B cell (primary cell): ENCODE measurements at regions not wholly inside any gene's neighbourhood (a gene's known extent, or its start where the extent isn't known, plus 50 kb on each side); places are given as distances from the start of the nearest gene placed in this dataset.

Experiments used
- ATAC-seq: fragments of 200-7000 bp; cut with Tn5 transposase; one replicate; pipeline ENCODE4 v1.10.0; 2021; ENCODE audit warnings: low read depth, mild to moderate bottlenecking, moderate number of reproducible peaks, moderate library complexity
- CTCF ChIA-PET: fragments of 350-600 bp; sonication (Branson Sonifier 250); formaldehyde crosslinking; loops from one replicate; lab custom pipeline; 2021; ENCODE audit warnings: antibody characterized with exemption, inconsistent platforms; lab: Charles Lee
- POLR2A ChIA-PET: fragments of 350-600 bp; sonication (Branson Sonifier 250); formaldehyde crosslinking; loops from one replicate; lab custom pipeline; 2021; ENCODE audit warnings: antibody characterized with exemption; lab: Charles Lee
- DNase-seq: peaks from one replicate; pipeline ENCODE4 v3.0.0; 2013
- H2AFZ ChIP-seq: 2 replicates; pipeline ENCODE4 v1.6.1; 2012; ENCODE audit warnings: mild to moderate bottlenecking, low read depth, low read length; ENCODE audit not compliant: insufficient read depth, poor library complexity, severe bottlenecking
- H3K27ac ChIP-seq, 2 donors: 1 replicate in 1 of 2; 2 replicates in 1 of 2; pipeline ENCODE4 v1.5.1; 2012 to 2013; ENCODE audit warnings: low read length in 2 of 2, mild to moderate bottlenecking in 2 of 2, moderate library complexity in 1 of 2
- H3K27me3 ChIP-seq, 4 experiments: fragments of 200-600 bp in 1 of 4; sonication (generic) in 1 of 4; replicated peaks in 1 of 4; 1 replicate in 2 of 4; 2 replicates in 2 of 4; pipeline versions ENCODE4 v1.6.1 to v1.7.0; 2013 to 2016; ENCODE audit warnings: low read length in 3 of 4, mild to moderate bottlenecking in 2 of 4, mixed read lengths in 1 of 4, moderate library complexity in 1 of 4; ENCODE audit not compliant: insufficient read depth in 4 of 4, control insufficient read depth in 3 of 4; ENCODE audit errors: control extremely low read depth in 1 of 4
- H3K36me3 ChIP-seq, 2 experiments: replicated peaks in 1 of 2; 1 replicate in 1 of 2; 2 replicates in 1 of 2; pipeline versions ENCODE4 v1.6.1 to v1.7.1; 2013; ENCODE audit warnings: low read length in 1 of 2; ENCODE audit not compliant: insufficient read depth in 2 of 2, control insufficient read depth in 1 of 2; ENCODE audit errors: control extremely low read depth in 1 of 2, extremely low read depth in 1 of 2
- H3K4me1 ChIP-seq, 2 donors: fragments of 200-600 bp in 1 of 2; sonication (generic) in 1 of 2; 1 replicate in 1 of 2; 2 replicates in 1 of 2; pipeline versions ENCODE4 v1.5.1 to v1.6.1; 2013 to 2017; ENCODE audit warnings: low read length in 2 of 2; ENCODE audit not compliant: control insufficient read depth in 2 of 2, insufficient read depth in 2 of 2
- H3K4me2 ChIP-seq: replicated peaks from 2 replicates; pipeline ENCODE3; 2012; ENCODE audit warnings: mild to moderate bottlenecking, low read depth, low read length; ENCODE audit not compliant: poor library complexity, severe bottlenecking
- H3K4me3 ChIP-seq, 5 experiments: fragments of 200-600 bp in 1 of 5; sonication (generic) in 1 of 5; 1 replicate in 3 of 5; 2 replicates in 2 of 5; pipeline versions ENCODE4 v1.5.1 to v1.7.0; 2011 to 2016; ENCODE audit warnings: low read length in 4 of 5, mild to moderate bottlenecking in 4 of 5, low read depth in 2 of 5, control low read depth in 1 of 5, moderate library complexity in 1 of 5; ENCODE audit not compliant: insufficient read depth in 1 of 5; ENCODE audit errors: control extremely low read depth in 1 of 5, extremely low read depth in 1 of 5
- H3K79me2 ChIP-seq: fragments of 200-600 bp; sonication (generic); one replicate; pipeline ENCODE4 v1.6.0; 2016; ENCODE audit warnings: low read length; ENCODE audit not compliant: control insufficient read depth, insufficient read depth
- H3K9ac ChIP-seq: fragments of 200-600 bp; sonication (generic); 2 replicates; pipeline ENCODE4 v1.6.1; 2017; ENCODE audit warnings: mild to moderate bottlenecking, low read length, moderate library complexity
- H3K9me3 ChIP-seq, 3 donors: one replicate each; pipeline versions ENCODE4 v1.6.1 to v1.7.1; 2013; ENCODE audit warnings: low read length in 2 of 3; ENCODE audit not compliant: control insufficient read depth in 2 of 3, insufficient read depth in 1 of 3; ENCODE audit errors: control extremely low read depth in 1 of 3
- H4K20me1 ChIP-seq: 2 replicates; pipeline ENCODE4 v1.6.0; 2012; ENCODE audit warnings: mild to moderate bottlenecking, low read length; ENCODE audit not compliant: insufficient read depth, control insufficient read depth, poor library complexity, severe bottlenecking
- H3K27ac Mint-ChIP-seq: one replicate; pipeline ENCODE4 v1.8.0; 2021; ENCODE audit warnings: mixed read lengths
- H3K27me3 Mint-ChIP-seq: one replicate; pipeline ENCODE4 v1.8.0; 2021; ENCODE audit warnings: mixed read lengths
- H3K4me1 Mint-ChIP-seq: one replicate; pipeline ENCODE4 v1.8.0; 2021; ENCODE audit warnings: mixed read lengths
- H3K4me3 Mint-ChIP-seq: one replicate; pipeline ENCODE4 v1.8.0; 2021; ENCODE audit warnings: mixed read lengths
- H3K9me3 Mint-ChIP-seq: one replicate; pipeline ENCODE4 v1.8.0; 2022; ENCODE audit warnings: mixed read lengths; ENCODE audit not compliant: insufficient read depth
- EZH2 ChIP-seq: IDR thresholded peaks from 2 replicates; pipeline ENCODE4 v1.6.1; 2012; ENCODE audit warnings: borderline replicate concordance, low read depth, mild to moderate bottlenecking, moderate library complexity, low read length; ENCODE audit not compliant: insufficient read depth, poor library complexity, severe bottlenecking
- WGBS: methylation state at CpG from one replicate; pipeline ENCODE4 v1.1.5; 2013; ENCODE audit warnings: missing lambda C conversion rate; ENCODE audit not compliant: insufficient coverage; 5-methylcytosine and 5-hydroxymethylcytosine counted together
- intact Hi-C: fragments of 100-400 bp; cut with micrococcal nuclease; formaldehyde crosslinking; loops from one replicate; pipeline ENCODE4 v1.10.0; 2022
- TF ChIP-seq, protein P1 (sequence below): fragments of 200-600 bp; IDR thresholded peaks from one replicate; pipeline ENCODE4 v1.8.0; 2022; ENCODE audit warnings: antibody characterized with exemption, mild to moderate bottlenecking

DNA sequence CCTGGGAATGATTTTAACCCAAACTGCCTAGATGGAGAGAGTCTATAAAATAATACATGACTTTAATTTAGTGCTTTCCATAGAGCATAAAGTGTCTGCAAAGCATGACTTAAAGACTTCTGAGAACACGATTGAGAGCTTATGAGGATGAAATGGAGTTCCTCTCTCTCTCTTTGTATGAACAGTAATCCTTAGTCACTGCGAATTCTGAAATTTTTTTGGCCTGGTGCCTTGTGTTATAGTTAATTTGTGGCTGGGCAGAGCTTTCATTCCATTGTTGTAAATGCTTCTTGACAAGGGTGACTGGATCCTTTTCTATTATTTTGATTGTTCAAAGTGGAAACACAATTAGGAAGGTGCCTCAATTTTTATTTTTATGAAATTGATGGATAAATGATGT, 179.5 kb downstream of the CEP135 start:
- H3K4me1 Mint-ChIP-seq: peaks cover 3% of the 10 kb centered on the region
- H3K4me3 Mint-ChIP-seq: no peak overlapping the region
- no peaks in the 10 kb centered on the region for H3K79me2 ChIP-seq
- H2AFZ ChIP-seq: no peak overlapping the region
- TF ChIP-seq, protein P1, sequence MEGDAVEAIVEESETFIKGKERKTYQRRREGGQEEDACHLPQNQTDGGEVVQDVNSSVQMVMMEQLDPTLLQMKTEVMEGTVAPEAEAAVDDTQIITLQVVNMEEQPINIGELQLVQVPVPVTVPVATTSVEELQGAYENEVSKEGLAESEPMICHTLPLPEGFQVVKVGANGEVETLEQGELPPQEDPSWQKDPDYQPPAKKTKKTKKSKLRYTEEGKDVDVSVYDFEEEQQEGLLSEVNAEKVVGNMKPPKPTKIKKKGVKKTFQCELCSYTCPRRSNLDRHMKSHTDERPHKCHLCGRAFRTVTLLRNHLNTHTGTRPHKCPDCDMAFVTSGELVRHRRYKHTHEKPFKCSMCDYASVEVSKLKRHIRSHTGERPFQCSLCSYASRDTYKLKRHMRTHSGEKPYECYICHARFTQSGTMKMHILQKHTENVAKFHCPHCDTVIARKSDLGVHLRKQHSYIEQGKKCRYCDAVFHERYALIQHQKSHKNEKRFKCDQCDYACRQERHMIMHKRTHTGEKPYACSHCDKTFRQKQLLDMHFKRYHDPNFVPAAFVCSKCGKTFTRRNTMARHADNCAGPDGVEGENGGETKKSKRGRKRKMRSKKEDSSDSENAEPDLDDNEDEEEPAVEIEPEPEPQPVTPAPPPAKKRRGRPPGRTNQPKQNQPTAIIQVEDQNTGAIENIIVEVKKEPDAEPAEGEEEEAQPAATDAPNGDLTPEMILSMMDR: no peak
- no peak for TF ChIP-seq EZH2
- H3K27ac ChIP-seq: no peak overlapping the region
- peaks cover 4% of the 10 kb centered on the region for H3K27me3 Mint-ChIP-seq
- ChIA-PET POLR2A (no interaction called here), CTCF (no interaction called here)
- intact Hi-C loops: no loop called here
- no peaks in the 10 kb centered on the region for H3K9me3 ChIP-seq
- H3K9ac ChIP-seq: no peak overlapping the region
- H3K4me2 ChIP-seq: no peak overlapping the region
- WGBS: no CpG with 5 or more reads among the region's 2 CpGs
- H3K4me3 ChIP-seq: no peak overlapping the region
- no peaks in the 10 kb centered on the region for H3K36me3 ChIP-seq
- no peaks in the 10 kb centered on the region for H3K9me3 Mint-ChIP-seq
- no peak overlapping the region for H3K27ac Mint-ChIP-seq
- no peaks in the 10 kb centered on the region for H4K20me1 ChIP-seq
- H3K27me3 ChIP-seq: no peaks in the 10 kb centered on the region
- no peak for ATAC-seq
- H3K4me1 ChIP-seq: no peaks in the 10 kb centered on the region
- DNase-seq: no peak

DNA sequence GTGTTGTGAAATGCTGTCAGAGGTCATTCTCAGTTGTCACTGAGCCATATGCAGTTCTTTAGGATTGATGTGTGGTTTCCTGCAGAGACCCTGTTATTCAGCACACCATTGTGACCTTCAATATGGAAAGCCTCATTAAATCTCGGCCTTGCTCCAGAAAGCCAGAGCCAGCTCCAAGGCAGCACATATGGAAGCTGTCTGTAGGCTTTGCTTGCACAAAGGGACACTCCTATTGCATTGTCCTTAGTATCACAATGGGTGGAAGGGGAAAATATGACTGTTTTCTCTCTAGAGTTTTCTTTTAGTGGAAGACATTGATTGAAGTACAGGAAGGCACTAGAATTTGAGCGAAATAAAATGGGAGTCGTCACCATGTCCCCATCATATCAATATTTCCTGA, 179.0 kb downstream of the CEP135 start:
- Histone ChIP-seq H3K27ac (no peak overlapping the region), H3K27me3 (no peaks in the 10 kb centered on the region), H4K20me1 (no peaks in the 10 kb centered on the region), H3K79me2 (no peaks in the 10 kb centered on the region), H3K9me3 (no peaks in the 10 kb centered on the region), H3K4me1 (no peaks in the 10 kb centered on the region), H3K36me3 (no peaks in the 10 kb centered on the region), H3K9ac (no peak overlapping the region), H3K4me3 (no peak overlapping the region), H3K4me2 (no peak overlapping the region), H2AFZ (no peak overlapping the region)
- intact Hi-C loops: no loop called here
- 100% methylated on average over 1 of the region's 3 CpGs for WGBS
- Mint-ChIP-seq H3K4me1 (peaks cover 3% of the 10 kb centered on the region), H3K9me3 (no peaks in the 10 kb centered on the region), H3K27me3 (peaks cover 4% of the 10 kb centered on the region), H3K4me3 (no peak overlapping the region), H3K27ac (no peak overlapping the region)
- POLR2A ChIA-PET: no interaction called here
- ATAC-seq: no peak
- DNase-seq: no peak
- no peak for TF ChIP-seq EZH2
- TF ChIP-seq, protein P1: no peak
- CTCF ChIA-PET: no interaction called here
